BLaER1 (cell line): ENCODE measurements at regions not wholly inside any gene's neighbourhood (a gene's known extent, or its start where the extent isn't known, plus 50 kb on each side); places are given as distances from the start of the nearest gene placed in this dataset.
"Not testable (repeated sequence)": the region's sequence is repeated elsewhere in the genome, so short reads cannot be mapped to it uniquely, and the experiment has no call there.

Source experiments
- H3K27ac ChIP-seq: shearing (Covaris generic); formaldehyde crosslinking; 2 replicates; pipeline ENCODE4 v1.8.1; 2022
- H3K27me3 ChIP-seq: shearing (Covaris generic); formaldehyde crosslinking; 2 replicates; pipeline ENCODE4 v1.8.1; 2022
- H3K36me3 ChIP-seq: shearing (Covaris generic); formaldehyde crosslinking; 2 replicates; pipeline ENCODE4 v1.8.1; 2022
- H3K4me1 ChIP-seq: shearing (Covaris generic); formaldehyde crosslinking; 2 replicates; pipeline ENCODE4 v1.8.1; 2022
- H3K4me2 ChIP-seq: shearing (Covaris generic); formaldehyde crosslinking; 2 replicates; pipeline ENCODE4 v1.8.1; 2022
- H3K4me3 ChIP-seq: shearing (Covaris generic); formaldehyde crosslinking; 2 replicates; pipeline ENCODE4 v1.8.1; 2022
- H3K9ac ChIP-seq: shearing (Covaris generic); formaldehyde crosslinking; 2 replicates; pipeline ENCODE4 v1.8.1; 2022
- H3K9me3 ChIP-seq: shearing (Covaris generic); formaldehyde crosslinking; 2 replicates; pipeline ENCODE4 v1.8.1; 2022
- H4K20me1 ChIP-seq: shearing (Covaris generic); formaldehyde crosslinking; 2 replicates; pipeline ENCODE4 v1.8.1; 2022
- Cebpa-rat ChIP-seq: shearing (Covaris generic); IDR thresholded peaks from 2 replicates; pipeline ENCODE4 v1.8.1; 2022

DNA sequence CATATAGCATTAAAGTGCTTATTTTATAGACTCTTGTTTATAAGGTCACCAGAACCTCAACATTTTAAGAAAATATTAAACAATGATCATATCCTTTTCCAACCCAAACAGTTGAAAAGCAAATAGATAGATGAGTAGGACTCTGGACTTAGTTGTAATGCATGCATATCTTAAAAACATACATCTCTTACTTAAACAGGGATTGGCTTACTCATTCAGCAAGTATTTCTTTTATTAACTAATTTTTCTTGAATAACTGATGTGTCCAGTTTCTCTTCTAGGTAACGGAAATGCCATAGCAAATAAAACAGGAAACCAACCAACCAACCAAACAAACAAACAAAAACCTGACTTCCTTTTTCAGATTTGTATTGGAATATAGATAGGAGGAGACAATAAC is 70.9 kb upstream of the NBPF4 start:
- Histone ChIP-seq H3K4me2 (no peak overlapping the region), H4K20me1 (no peaks in the 10 kb centered on the region), H3K36me3 (no peaks in the 10 kb centered on the region), H3K27me3 (no peaks in the 10 kb centered on the region), H3K9me3 (no peaks in the 10 kb centered on the region), H3K27ac (no peak overlapping the region), H3K9ac (no peak overlapping the region), H3K4me3 (no peak overlapping the region), H3K4me1 (no peaks in the 10 kb centered on the region)
- TF ChIP-seq Cebpa-rat = no peak

GRCh38 chr1:108316545-108316944 is 72.7 kb upstream of the NBPF4 start:
- no peaks in the 10 kb centered on the region for H3K4me1 ChIP-seq
- H3K27me3 ChIP-seq = no peaks in the 10 kb centered on the region
- no peaks in the 10 kb centered on the region for H4K20me1 ChIP-seq
- H3K4me2 ChIP-seq = no peak overlapping the region
- TF ChIP-seq Cebpa-rat = no peak
- no peaks in the 10 kb centered on the region for H3K36me3 ChIP-seq
- no peak overlapping the region for H3K4me3 ChIP-seq
- no peaks in the 10 kb centered on the region for H3K9me3 ChIP-seq
- H3K27ac ChIP-seq = no peak overlapping the region
- no peak overlapping the region for H3K9ac ChIP-seq

DNA sequence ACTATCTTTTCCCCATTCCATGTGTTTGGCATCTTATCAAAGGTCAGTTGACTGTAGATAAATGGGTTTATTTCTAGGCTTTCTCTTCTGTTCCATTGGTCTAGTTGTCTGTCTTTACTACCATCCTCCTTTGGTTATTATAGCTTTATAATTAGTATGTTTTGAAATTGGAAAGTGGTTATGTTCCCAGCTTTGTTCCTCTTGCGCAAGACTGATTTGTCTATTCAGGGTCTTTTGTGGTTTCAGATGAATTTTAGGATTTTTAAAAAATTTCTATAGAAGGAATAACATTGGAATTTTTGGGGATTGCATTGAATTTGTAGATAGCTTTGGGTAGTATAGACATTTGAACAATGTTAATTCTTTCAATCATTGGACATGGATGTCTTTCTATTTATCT is 77.0 kb upstream of the NBPF4 start:
- Histone ChIP-seq H3K4me1 (no peaks in the 10 kb centered on the region), H3K36me3 (no peaks in the 10 kb centered on the region), H3K9me3 (no peaks in the 10 kb centered on the region), H3K27me3 (no peaks in the 10 kb centered on the region), H3K4me3 (no peak overlapping the region), H4K20me1 (no peaks in the 10 kb centered on the region), H3K9ac (no peak overlapping the region), H3K27ac (no peak overlapping the region), H3K4me2 (no peak overlapping the region)
- TF ChIP-seq Cebpa-rat = peak; percentile 32; the same call in 1 of the 2 replicates

DNA sequence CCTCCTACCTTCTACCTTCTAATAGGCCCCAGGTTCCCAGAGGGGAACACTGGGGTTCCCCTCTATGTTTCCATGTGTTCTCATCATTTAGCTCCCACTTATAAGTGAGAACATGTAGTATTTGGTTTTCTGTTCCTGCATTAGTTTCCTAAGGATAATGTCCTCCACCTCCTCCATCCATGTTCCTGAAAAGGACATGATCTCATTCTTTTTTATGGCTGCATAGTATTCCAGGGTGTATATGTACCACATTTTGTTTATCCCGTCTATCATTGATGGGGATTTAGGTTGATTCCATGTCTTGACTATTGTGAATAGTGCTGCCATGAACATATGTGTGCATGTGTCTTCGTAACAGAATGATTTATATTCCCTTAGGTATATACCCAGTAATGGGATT is 81.5 kb upstream of the NBPF4 start:
- H3K9ac ChIP-seq, H3K4me3 ChIP-seq, H3K27me3 ChIP-seq, H3K36me3 ChIP-seq, H3K4me1 ChIP-seq, H3K27ac ChIP-seq, H4K20me1 ChIP-seq, H3K4me2 ChIP-seq: not testable (repeated sequence)
- H3K9me3 ChIP-seq = peaks cover 12% of the 10 kb centered on the region

DNA sequence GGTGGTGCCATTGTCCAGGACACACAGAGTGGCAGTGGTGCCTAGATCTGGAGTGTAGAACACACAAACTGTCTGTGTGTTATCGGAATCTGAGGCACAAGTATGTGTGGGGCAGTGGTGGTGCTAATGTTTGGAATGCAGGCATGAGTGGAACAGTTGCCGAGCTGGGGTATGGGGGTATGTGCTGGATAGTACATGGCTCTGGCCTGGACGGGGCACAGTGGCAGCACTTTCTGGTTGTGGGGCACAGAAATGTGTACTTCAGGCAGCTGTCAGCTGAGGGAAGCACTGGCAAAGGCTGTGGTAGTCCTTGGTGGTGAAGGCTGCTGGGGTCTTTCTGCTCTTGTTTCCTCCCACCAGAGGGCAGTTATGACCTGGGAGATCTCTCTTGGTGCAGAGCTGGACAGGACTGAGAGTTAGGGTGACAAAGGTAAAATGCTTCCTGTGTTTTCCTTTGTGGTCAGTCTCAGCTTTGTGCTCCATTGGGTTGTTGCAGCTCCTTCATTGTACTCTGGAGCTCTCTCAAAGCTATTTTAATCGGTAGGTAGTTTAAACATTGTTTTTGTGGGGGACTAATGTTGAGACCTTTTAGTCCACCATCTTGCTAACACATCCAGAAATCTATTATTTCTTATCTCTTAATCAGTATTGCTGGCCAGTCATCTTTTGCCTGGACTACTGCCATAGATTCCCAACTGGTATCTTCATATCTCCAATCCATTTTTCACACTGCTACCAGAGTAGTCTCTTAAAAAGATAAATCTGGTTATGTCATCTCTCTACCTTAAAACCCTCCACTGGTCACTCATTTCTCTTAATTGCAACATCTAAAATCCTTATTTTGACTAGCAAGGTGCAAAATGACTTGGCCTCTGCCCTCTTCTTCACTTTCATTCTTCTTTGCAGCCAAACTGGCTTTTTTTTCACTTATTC is 83.9 kb upstream of the NBPF4 start:
- Histone ChIP-seq H3K27ac (no peak overlapping the region), H4K20me1 (no peaks in the 10 kb centered on the region), H3K4me2 (no peak overlapping the region), H3K27me3 (no peaks in the 10 kb centered on the region), H3K36me3 (no peaks in the 10 kb centered on the region), H3K9me3 (peaks cover 12% of the 10 kb centered on the region), H3K4me3 (no peak overlapping the region), H3K9ac (no peak overlapping the region), H3K4me1 (no peaks in the 10 kb centered on the region)
- TF ChIP-seq Cebpa-rat = no peak

DNA sequence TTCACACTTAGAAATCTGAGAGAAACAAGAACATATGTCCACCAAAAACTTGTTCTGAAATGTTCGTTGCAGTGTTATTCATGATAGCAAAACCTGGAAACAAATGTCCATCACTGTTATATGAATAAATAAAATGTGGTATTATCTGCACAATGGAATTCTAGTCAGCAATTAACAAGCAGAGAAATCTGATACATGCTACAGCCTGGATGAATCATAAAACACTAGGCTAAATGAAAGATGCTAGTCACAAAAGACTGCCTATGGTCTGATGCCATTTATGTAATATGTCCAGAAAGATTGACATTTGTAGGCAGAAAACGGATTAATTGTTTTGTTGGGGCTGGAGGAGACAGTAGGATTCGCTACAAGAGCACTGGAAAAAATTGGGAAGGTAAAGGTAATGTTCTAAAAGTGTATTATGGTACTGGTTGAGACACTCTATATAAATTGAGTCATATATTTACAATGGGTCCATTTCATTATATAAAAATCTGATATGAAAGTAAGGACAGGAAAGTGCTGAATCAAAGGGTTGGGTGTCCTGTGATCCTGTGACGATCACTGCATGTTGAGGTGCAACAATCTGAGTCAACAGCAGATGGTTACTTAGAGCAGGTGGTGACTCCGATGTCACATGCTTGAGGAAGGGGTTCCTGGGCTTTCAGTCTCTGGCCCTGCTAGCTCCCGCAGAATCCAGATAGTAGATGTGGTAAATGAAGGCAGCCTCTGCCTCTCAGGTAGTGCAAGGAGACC is 102.1 kb upstream of the NBPF4 start:
- Histone ChIP-seq H3K4me1 (no peaks in the 10 kb centered on the region), H3K9ac (no peak overlapping the region), H3K4me3 (no peak overlapping the region), H4K20me1 (no peaks in the 10 kb centered on the region), H3K27me3 (no peaks in the 10 kb centered on the region), H3K4me2 (no peak overlapping the region), H3K9me3 (no peaks in the 10 kb centered on the region), H3K27ac (no peak overlapping the region), H3K36me3 (no peaks in the 10 kb centered on the region)
- no peak for TF ChIP-seq Cebpa-rat

GRCh38 chr1:108357802-108358201 is 92.3 kb upstream of the NBPF6 start:
- H3K9me3 ChIP-seq = no peaks in the 10 kb centered on the region
- no peaks in the 10 kb centered on the region for H3K4me1 ChIP-seq
- no peak overlapping the region for H3K4me3 ChIP-seq
- TF ChIP-seq Cebpa-rat = no peak
- H3K27me3 ChIP-seq = no peaks in the 10 kb centered on the region
- no peak overlapping the region for H3K4me2 ChIP-seq
- no peak overlapping the region for H3K27ac ChIP-seq
- no peak overlapping the region for H3K9ac ChIP-seq
- H3K36me3 ChIP-seq = no peaks in the 10 kb centered on the region
- H4K20me1 ChIP-seq = no peaks in the 10 kb centered on the region

DNA sequence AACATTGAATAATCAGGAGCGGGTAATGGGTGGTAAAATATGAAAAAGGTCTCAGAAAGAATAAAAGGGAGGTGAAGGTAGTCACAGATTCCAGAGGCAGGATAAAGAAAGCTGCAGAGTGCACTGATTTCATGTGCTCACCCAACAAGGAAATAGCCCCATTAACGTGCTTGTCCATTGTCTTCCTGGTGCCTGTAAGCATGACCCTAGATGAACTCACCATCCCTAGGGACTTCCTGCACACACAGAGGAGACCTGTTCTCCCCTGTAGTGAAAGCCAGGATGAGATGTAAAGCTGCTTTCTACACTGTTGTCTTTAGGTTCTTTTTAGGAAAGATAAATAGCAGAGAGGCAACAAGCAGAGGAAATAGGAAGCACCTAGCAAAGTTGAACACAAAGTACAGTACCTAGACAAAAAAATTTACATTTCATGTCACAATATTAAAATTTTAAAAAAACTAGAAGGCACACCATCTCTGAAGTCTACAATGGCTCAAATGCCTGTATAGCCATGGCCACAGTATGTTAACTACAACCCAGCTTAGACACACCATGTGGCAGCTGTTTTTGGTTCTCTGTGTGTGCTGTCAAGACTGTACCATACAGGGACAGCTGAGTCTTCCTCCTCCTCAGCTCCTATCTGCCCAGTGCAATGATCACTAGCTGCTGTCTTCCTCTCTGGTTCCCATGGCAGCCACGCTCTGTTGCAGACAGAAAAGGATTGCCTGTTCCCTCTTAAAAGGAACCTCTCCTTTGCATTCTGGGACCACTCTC is 69.9 kb upstream of the NBPF6 start:
- H4K20me1 ChIP-seq, H3K9me3 ChIP-seq, H3K4me1 ChIP-seq, H3K4me3 ChIP-seq, H3K9ac ChIP-seq, H3K27ac ChIP-seq, H3K27me3 ChIP-seq, H3K4me2 ChIP-seq, H3K36me3 ChIP-seq: not testable (repeated sequence)
